Natural killer cell (primary cell): ENCODE measurements at regions not wholly inside any gene's neighbourhood (a gene's known extent, or its start where the extent isn't known, plus 50 kb on each side); places are given as distances from the start of the nearest gene placed in this dataset.

Experiments
- ATAC-seq, 3 donors: fragments of 150-1000 bp in 2 of 3; fragments of 200-7000 bp in 1 of 3; cut with Tn5 transposase; 1 replicate in 1 of 3; 2 replicates in 2 of 3; pipeline ENCODE4 v1.10.0; 2021; ENCODE audit warnings: mild to moderate bottlenecking in 2 of 3, moderate library complexity in 2 of 3
- DNase-seq, 2 donors: peaks; one replicate each; pipeline versions ENCODE4 v3.0.0 to v3.0.0-alpha.2; 2013 to 2021; ENCODE audit warnings: mixed read lengths in 1 of 2
- H3K27ac ChIP-seq: one replicate; pipeline ENCODE4 v1.5.1; 2013; ENCODE audit warnings: mild to moderate bottlenecking, low read length
- H3K27me3 ChIP-seq: one replicate; pipeline ENCODE4 v1.6.1; 2013; ENCODE audit warnings: low read length; ENCODE audit not compliant: control insufficient read depth, insufficient read depth
- H3K36me3 ChIP-seq: one replicate; pipeline ENCODE4 v1.6.1; 2013; ENCODE audit warnings: low read length; ENCODE audit not compliant: control insufficient read depth, insufficient read depth
- H3K4me1 ChIP-seq: one replicate; pipeline ENCODE4 v1.6.1; 2013; ENCODE audit warnings: low read length; ENCODE audit not compliant: control insufficient read depth, insufficient read depth
- H3K4me3 ChIP-seq: one replicate; pipeline ENCODE4 v1.5.1; 2013; ENCODE audit warnings: low read length
- H3K9me3 ChIP-seq: one replicate; pipeline ENCODE4 v1.6.1; 2013; ENCODE audit warnings: low read length; ENCODE audit not compliant: control insufficient read depth, insufficient read depth
- H3K27ac Mint-ChIP-seq, 2 donors: one replicate each; pipeline ENCODE4 v1.8.0; 2022; ENCODE audit warnings: mild to moderate bottlenecking in 2 of 2, mixed read lengths in 2 of 2, moderate library complexity in 1 of 2
- H3K27me3 Mint-ChIP-seq, 2 donors: one replicate each; pipeline ENCODE4 v1.8.0; 2022; ENCODE audit warnings: low read depth in 2 of 2, mixed read lengths in 2 of 2
- H3K36me3 Mint-ChIP-seq: one replicate; pipeline ENCODE4 v1.8.0; 2022; ENCODE audit warnings: mixed read lengths
- H3K4me1 Mint-ChIP-seq, 2 donors: one replicate each; pipeline ENCODE4 v1.8.0; 2022; ENCODE audit warnings: mixed read lengths in 2 of 2
- H3K4me3 Mint-ChIP-seq: one replicate; pipeline ENCODE4 v1.8.0; 2022; ENCODE audit warnings: mild to moderate bottlenecking, moderate library complexity, mixed read lengths
- H3K9me3 Mint-ChIP-seq, 2 donors: one replicate each; pipeline ENCODE4 v1.8.0; 2022; ENCODE audit warnings: mixed read lengths in 2 of 2
- WGBS: methylation state at CpG from one replicate; pipeline ENCODE4 v1.1.7; 2013; ENCODE audit warnings: missing lambda C conversion rate; ENCODE audit not compliant: insufficient coverage; 5-methylcytosine and 5-hydroxymethylcytosine counted together
- intact Hi-C: fragments of 100-400 bp; cut with micrococcal nuclease; formaldehyde crosslinking; loops from one replicate; pipeline ENCODE4 v1.14.2; 2022
- TF ChIP-seq, protein P1 (sequence below): fragments of 200-600 bp; IDR thresholded peaks from one replicate; pipeline ENCODE4 v1.8.0; 2022; ENCODE audit warnings: antibody characterized with exemption

DNA sequence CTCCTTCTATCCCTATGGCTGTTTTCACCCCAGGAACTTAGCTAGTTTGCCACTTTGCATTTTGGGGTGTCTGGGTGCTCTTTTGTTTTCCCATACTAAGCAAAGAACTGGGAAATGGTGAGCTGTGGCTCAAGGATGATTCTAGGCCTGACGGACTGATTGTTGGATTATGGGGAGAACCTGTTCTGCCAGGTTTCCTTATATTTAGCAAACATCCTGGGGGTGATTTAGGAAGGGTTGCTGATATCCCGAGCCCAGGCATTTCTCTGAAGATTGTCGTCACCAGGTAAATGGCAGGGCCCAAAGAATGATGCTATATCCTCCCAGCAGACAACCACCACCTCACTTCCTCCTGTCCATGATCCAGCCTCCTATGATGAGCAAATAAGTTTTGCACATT lies 72.1 kb upstream of the GRB10 start:
- intact Hi-C loops, result no loop called here
- no peaks in the 10 kb centered on the region for H3K36me3 Mint-ChIP-seq
- H3K27ac Mint-ChIP-seq, result no peak overlapping the region
- H3K4me1 Mint-ChIP-seq, result no peaks in the 10 kb centered on the region
- peaks cover 0 to 5% of the 10 kb centered on the region in 2 donors for H3K27me3 Mint-ChIP-seq
- H3K9me3 Mint-ChIP-seq, result no peaks in the 10 kb centered on the region
- H3K4me1 ChIP-seq, result no peaks in the 10 kb centered on the region
- no peaks in the 10 kb centered on the region for H3K36me3 ChIP-seq
- no peaks in the 10 kb centered on the region for H3K9me3 ChIP-seq
- H3K4me3 Mint-ChIP-seq, result no peak overlapping the region
- DNase-seq, result no peak
- H3K27me3 ChIP-seq, result no peaks in the 10 kb centered on the region
- H3K27ac ChIP-seq, result no peak overlapping the region
- TF ChIP-seq, protein P1, sequence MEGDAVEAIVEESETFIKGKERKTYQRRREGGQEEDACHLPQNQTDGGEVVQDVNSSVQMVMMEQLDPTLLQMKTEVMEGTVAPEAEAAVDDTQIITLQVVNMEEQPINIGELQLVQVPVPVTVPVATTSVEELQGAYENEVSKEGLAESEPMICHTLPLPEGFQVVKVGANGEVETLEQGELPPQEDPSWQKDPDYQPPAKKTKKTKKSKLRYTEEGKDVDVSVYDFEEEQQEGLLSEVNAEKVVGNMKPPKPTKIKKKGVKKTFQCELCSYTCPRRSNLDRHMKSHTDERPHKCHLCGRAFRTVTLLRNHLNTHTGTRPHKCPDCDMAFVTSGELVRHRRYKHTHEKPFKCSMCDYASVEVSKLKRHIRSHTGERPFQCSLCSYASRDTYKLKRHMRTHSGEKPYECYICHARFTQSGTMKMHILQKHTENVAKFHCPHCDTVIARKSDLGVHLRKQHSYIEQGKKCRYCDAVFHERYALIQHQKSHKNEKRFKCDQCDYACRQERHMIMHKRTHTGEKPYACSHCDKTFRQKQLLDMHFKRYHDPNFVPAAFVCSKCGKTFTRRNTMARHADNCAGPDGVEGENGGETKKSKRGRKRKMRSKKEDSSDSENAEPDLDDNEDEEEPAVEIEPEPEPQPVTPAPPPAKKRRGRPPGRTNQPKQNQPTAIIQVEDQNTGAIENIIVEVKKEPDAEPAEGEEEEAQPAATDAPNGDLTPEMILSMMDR, result no peak
- H3K4me3 ChIP-seq, result no peak overlapping the region
- ATAC-seq, result no peak
- 92% methylated on average over 3 of the region's 3 CpGs for WGBS

DNA sequence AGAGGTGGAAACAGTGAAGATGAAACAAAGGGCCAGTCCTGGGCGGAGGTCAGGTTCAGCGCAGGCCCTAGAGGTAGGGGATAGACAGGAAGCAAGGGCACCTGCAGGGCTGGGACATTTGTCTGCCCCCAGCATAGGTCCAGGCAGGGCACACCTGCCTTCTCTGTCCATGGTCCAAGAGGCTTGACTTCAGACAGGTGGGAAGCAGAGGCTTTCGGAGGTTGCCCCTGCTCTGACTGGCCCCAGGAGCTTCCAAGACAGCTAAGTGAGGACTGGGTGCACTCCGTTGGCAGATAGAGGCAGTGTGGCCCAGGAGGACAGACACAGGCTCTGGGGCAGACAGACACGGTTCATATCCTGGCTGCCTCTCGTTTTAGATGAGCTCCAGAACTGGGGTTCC lies 71.6 kb upstream of the GRB10 start:
- Histone ChIP-seq H3K36me3 (no peaks in the 10 kb centered on the region), H3K9me3 (no peaks in the 10 kb centered on the region), H3K27me3 (no peaks in the 10 kb centered on the region), H3K4me3 (no peak overlapping the region), H3K27ac (no peak overlapping the region), H3K4me1 (no peaks in the 10 kb centered on the region)
- Mint-ChIP-seq H3K4me1 (no peaks in the 10 kb centered on the region), H3K36me3 (no peaks in the 10 kb centered on the region), H3K27me3 (peaks cover 0 to 10% of the 10 kb centered on the region in 2 donors), H3K27ac (no peak overlapping the region), H3K9me3 (no peaks in the 10 kb centered on the region), H3K4me3 (no peak overlapping the region)
- intact Hi-C loops, result no loop called here
- TF ChIP-seq, protein P1, result no peak
- 89% methylated on average over 6 of the region's 6 CpGs for WGBS
- no peak for DNase-seq
- no peak for ATAC-seq

- Mint-ChIP-seq H3K4me1 (no peaks in the 10 kb centered on the region), H3K4me3 (no peak overlapping the region), H3K36me3 (no peaks in the 10 kb centered on the region), H3K27me3 (peaks cover 0 to 10% of the 10 kb centered on the region in 2 donors), H3K9me3 (no peaks in the 10 kb centered on the region), H3K27ac (no peak overlapping the region)
- no peak overlapping the region for H3K4me3 ChIP-seq
- DNase-seq (no peak), ATAC-seq (no peak)
- WGBS, result 87% methylated on average over 4 of the region's 4 CpGs
- TF ChIP-seq, protein P1, result no peak
- intact Hi-C loops, result no loop called here
- no peak overlapping the region for H3K27ac ChIP-seq
- H3K4me1 ChIP-seq, result no peaks in the 10 kb centered on the region
- H3K27me3 ChIP-seq, result no peaks in the 10 kb centered on the region
- no peaks in the 10 kb centered on the region for H3K9me3 ChIP-seq
- no peaks in the 10 kb centered on the region for H3K36me3 ChIP-seq
Measured at GRCh38 chr7:50853311-50853710, 70.6 kb upstream of the GRB10 start.

DNA sequence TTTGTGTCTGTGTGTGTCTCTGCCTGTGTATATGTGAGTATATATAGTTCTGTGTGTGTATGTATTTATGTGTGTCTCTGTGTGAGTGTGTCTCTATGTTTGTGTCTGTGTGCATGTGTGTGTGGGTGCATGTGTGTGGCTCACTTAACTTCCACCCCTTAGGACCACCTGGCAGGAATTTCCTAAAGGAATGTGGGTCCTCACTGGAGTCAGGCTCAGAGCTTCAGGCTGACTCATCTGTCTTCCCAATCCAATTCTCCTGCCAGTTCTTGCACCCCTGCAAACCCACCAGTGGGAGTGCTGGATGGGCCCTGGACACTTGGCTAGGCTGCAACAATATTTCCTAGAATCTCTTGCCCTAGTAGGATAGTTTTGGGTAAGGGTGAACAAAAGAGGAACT lies 70.2 kb upstream of the GRB10 start:
- no peaks in the 10 kb centered on the region for H3K36me3 Mint-ChIP-seq
- Histone ChIP-seq H3K36me3 (no peaks in the 10 kb centered on the region), H3K27me3 (no peaks in the 10 kb centered on the region), H3K4me3 (no peak overlapping the region), H3K4me1 (no peaks in the 10 kb centered on the region), H3K27ac (no peak overlapping the region), H3K9me3 (no peaks in the 10 kb centered on the region)
- H3K4me3 Mint-ChIP-seq, result no peak overlapping the region
- DNase-seq (no peak), ATAC-seq (no peak)
- intact Hi-C loops, result no loop called here
- no peaks in the 10 kb centered on the region for H3K4me1 Mint-ChIP-seq
- H3K27me3 Mint-ChIP-seq, result peaks cover 0 to 10% of the 10 kb centered on the region in 2 donors
- TF ChIP-seq, protein P1, result no peak
- H3K27ac Mint-ChIP-seq, result no peak overlapping the region
- H3K9me3 Mint-ChIP-seq, result no peaks in the 10 kb centered on the region
